HG03045 (cell line): ENCODE measurements at regions not wholly inside any gene's neighbourhood (a gene's known extent, or its start where the extent isn't known, plus 50 kb on each side); places are given as distances from the start of the nearest gene placed in this dataset.

ENCODE experiments used
- ATAC-seq: cut with Tn5 transposase; IDR thresholded peaks from one replicate; pipeline ENCODE4 v1.9.1; 2021; ENCODE audit warnings: mild to moderate bottlenecking, moderate library complexity; ENCODE audit not compliant: unreplicated experiment

GRCh38 chr5:15447209-15447608, 52.8 kb upstream of the FBXL7 start:
- no peak for ATAC-seq

DNA sequence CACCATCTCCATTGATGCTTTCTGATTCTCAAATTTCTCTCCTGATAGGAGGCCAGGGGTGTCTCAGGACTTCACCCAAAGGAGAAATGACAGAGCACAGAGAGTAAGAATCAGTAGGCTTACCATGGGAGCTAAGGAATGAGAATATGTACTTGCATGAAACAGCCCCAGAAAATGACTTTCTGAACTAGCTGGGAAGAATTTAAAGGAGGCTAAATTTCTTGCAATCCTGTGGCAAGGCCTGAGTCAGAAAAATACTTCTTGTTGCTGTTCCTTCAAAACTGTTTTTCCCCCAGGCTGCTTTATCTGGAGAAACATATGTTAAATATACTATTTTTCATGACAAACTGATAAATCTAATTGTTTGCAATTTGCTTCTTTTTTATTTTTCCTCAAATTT, 53.4 kb upstream of the FBXL7 start:
- ATAC-seq = no peak

DNA sequence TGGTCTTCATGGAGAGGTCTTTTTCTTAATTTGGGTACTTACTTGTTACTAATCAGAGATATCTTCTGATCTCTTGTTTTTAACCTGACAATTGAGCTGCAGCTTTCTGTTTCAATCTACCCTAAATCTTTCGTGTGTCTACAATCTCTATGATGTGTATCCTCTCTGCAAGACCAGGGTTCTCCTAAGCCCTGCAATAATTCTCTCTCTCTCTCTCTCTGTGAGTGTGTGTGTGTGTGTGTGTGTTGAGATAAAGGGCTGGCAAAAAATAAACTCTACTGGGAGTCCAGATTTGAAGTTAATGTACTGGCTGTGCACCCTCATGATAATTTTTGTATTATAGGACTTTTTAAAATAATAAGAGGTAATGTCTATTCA, 57.8 kb upstream of the FBXL7 start:
- ATAC-seq = no peak

DNA sequence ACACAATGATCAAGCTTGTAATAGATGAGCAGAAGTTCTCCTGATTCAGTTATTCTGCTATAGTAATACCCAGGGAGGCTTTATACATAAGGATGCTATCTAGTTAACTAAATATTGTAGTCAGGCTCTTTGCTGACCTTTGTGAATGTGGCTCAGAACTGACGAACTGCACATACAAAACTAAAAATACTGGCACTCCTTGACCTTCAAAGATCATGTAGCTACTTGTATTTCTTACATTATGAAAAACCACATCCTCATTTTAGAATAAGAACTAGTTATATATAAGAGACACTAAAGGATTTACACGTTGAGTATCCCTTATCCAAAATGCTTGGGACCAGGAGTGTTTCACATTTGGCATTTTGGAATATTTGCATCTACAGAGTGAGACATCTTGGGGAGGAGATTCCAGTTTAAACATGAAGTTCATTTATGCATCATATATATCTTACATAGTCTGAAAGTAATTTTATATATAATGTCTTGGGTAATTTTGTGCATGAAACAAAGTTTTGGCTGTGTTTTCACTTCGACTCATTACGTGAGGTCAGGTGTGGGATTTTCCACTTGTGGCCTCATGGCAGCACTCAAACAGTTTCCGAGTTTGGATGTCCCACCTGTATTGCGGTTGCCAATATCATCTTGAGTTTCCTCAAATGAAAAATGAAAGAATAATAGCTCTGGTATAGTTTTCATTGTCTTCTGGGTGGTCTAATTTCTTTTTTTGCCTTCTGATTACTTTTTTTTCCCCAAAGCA, 58.4 kb upstream of the FBXL7 start:
- no peak for ATAC-seq

GRCh38 chr5:15440434-15440833, 59.5 kb upstream of the FBXL7 start:
- no peak for ATAC-seq

DNA sequence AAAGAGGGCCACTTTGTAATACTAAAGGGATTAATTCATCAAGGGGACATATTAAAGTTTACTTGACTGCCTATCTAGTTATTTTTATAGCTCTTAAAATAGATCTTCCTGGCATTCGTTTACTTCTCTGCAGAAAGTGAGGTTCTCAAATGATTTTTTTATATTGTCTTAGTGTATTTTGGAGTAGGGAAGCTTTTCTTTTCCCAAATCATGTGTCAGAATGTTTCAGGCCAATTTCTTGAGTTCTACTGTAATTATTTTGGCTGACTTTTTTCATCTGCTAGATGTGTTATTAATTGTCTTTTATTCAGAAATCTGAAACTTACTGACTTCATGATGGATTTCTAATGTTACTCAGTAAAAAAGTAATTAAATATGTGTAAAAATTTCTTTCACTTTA, 60.2 kb upstream of the FBXL7 start:
- no peak for ATAC-seq

DNA sequence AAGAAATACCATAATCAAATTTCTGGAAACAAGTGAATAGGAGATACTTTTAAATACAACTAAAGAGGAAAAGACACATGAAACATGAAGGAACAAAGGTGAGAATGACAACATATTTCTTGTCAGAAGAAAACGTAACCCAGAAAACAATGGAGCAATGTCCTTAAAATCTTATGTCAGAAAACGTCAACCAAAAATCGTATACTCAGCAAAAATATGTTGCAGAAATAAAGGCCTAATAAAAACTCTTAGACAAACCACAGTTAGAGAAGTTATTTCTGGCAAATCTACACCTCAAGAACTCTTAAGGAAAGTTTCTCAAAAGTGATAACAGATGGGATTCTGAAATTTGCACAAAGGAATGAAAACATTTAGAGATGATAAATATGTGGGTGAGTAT, 66.3 kb upstream of the FBXL7 start:
- ATAC-seq = no peak

GRCh38 chr5:15431923-15432322, 68.1 kb upstream of the FBXL7 start:
- no peak for ATAC-seq

DNA sequence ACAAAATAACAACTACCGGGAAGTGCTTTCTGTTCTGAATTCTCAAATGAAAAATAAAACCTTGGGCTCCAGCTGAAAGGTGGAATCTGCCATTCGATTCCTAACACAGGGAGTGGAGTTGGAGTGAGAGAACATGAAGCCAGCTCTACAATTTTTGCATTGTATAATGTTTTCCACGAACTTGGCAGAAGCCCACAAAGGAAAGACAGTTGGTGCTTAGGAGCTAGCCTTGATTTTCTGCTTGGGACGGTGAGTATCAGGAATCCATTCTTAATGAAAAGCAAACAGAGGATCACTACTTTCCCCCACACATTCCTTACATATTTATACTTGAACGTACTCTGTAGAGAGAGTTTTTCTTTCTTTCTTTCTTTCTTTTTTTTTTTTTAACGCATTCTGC, 74.2 kb upstream of the FBXL7 start:
- ATAC-seq = no peak

GRCh38 chr5:15424769-15425168, 75.2 kb upstream of the FBXL7 start:
- no peak for ATAC-seq

DNA sequence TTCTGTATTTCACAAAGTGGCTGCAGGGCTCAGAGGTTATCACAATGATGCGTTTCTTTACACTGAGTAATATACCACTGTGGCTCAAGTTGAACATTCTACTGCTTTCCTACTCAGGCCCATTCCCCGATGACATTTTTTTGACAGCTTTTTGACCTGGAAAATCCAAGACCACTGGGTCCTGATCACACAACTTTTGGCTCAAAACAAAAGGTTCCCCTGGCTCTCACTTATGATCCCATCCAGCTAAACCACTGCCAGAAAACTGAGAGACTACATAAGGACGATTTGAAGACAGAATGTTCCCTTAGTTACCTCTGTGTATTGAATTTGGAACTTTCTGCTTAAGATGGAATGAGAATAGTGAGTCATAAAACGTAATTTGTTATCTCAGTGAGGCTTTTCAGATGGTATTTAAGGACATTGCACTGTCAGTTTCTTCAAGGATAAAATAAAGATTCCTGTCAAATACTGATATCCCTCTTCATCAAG, 78.0 kb upstream of the FBXL7 start:
- no peak for ATAC-seq

DNA sequence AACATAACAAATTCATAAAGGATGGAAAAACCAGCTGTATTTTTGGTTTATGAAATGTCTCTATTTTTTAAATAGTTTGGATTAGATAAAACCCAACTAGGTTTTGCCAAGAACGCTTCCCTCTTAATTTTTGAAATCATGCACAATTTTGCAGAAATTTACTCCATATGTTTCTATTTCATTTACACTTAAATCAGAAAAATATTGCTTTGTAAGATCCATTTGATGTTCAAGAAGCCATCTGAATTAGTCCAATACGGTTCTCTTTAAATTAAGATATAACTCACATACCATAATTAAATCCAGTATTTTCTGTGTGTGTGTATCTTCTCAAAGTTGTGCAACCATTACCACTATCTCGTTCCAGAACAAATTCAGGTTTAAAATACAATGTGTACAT, 78.6 kb upstream of the FBXL7 start:
- no peak for ATAC-seq

DNA sequence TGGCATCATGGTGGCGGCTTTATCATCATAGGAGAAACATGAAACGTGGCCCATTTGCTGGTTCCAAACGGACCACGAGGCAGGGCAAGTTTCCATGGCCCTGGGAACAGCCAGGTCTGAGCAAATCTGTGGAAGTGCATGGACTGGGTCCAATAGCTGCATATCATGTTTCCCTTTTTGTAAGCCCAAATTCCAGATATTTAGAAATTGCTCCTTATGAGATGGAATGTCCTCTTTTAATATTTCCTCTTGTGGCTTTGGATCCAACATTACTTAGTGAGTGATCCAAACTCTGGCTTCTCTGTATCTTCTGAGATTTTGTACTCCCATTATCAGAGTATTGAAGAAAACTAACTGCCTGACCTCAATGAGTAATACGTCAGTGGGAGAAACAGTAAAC, 79.8 kb upstream of the FBXL7 start:
- ATAC-seq = no peak

DNA sequence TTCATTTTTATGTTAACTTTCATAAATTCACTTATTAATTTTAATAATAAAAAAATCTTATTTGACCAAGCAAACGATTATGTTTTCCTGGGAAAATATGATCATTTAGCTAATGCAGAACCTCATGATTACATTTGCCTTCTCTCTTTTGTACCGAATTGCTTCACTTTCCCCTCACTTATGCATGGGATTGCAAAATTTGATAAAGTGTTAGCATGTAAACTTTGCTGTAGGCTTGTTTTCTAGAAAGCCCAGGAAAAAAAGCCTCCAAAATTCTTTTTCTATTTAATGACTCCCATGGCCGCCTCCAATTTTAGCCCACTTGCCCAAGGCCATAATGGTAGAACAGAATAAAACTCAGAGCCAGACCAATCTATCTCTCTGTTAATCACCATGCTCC, 82.8 kb upstream of the FBXL7 start:
- ATAC-seq = no peak

- no peak for ATAC-seq
Measured at GRCh38 chr5:15406478-15406877, 93.5 kb upstream of the FBXL7 start.

- ATAC-seq = no peak
Measured at GRCh38 chr5:15393146-15393545, 106.8 kb upstream of the FBXL7 start.

DNA sequence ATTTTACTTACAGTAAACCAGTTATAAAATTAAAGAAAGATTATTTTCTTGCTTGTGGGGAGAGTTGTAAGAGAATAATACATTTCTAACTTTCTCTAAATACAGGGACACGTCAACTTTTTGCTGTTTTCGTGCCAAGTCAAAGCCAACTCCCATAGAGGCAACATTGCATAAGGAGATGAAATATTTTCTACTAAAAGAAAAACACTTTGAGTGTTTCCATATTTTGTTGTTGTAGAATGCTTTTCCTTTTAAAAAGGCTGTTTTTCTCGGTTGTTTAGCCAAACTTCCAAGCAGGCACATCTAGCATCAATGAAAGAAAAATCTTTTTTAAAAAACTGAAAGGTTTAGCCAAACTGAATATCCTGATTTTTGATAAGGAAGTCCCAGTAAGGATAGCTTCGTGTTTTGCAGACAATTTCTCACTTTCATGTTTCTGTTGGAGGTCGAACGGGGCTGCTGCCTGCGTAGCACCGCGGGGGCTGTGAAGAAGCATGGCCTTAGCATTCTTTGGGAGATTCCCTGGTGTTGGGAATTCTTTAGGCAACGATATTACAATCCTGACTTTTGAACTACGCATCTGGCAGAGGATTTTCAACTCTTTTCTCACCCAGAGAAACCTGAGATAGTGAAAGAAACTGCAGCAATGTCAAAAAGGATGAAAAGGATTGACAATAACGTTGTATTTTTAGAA, 108.1 kb upstream of the FBXL7 start:
- no peak for ATAC-seq

DNA sequence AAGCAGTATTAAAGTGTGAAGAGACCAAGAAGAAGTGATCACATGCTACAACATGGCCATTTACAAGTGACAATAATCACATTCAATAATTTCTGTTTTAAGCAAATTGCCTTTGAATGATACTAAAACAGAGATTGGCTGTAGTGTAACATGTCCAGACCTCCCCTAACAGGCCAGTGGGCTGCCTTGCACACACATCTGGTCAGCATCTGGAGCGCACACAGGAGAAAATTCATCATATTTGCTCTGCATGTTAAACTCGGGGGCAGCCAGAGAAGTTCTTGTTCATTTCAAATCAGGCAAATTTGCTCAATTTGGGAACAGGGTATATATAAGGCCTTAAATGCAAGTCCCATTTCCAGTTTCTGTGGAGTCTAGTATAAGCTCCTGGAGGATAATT, 111.1 kb upstream of the FBXL7 start:
- ATAC-seq = no peak

DNA sequence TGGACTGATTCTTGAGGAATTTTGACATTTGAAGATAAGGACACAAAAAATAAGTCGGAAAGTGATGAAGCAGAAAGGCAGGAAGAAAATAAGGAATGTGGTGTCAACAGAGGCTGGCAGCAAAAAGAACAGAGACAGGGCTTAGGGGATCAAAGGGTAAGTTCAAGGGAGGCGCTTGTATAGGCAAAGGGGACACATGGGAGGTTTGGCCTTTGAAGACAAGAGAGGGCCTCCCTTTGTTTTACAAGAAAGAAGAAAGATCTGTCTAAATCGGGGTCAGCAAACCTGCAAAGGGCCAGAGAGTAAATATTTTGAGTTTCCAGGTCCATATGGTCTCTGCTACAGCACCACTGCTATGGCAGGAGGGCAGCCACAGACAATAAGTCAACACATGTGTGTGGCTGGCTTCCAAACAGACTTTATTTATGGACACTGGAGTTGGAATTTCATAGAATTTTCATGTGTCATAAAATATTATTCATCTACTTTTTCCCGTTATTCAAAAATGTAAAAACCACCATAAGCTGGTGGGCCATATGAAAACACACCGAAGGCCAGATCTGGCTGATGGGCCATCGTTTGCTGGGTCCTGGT, 112.0 kb upstream of the FBXL7 start:
- ATAC-seq = no peak

DNA sequence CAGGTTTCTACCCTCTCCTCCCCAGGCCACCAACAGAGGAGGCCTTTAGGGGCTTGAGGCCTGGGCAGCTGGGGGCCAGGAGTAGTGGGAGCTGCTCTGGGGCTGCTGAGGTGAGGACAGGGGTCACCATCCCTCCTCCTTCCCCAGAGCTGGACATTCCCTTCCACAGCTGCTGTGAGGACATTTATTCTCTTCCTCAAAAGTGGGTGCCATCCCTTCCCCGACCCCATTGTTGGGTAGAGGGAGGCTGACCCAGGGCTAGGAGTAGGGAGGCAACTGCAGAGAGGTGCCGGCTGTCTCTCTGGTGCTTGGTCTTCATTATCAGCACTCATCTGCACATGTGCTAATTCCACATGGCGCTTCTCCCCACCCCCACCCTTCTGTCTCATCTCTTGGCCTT, 113.9 kb upstream of the FBXL7 start:
- no peak for ATAC-seq

- ATAC-seq = no peak
Measured at GRCh38 chr5:15385553-15385952, 114.4 kb upstream of the FBXL7 start.

- ATAC-seq = no peak
Measured at GRCh38 chr5:15385037-15385436, 114.9 kb upstream of the FBXL7 start.
